ENCODE measurements at regions not wholly inside any gene's neighbourhood (a gene's known extent, or its start where the extent isn't known, plus 50 kb on each side); places are given as distances from the start of the nearest gene placed in this dataset.
A peak's percentile ranks its signal among the peaks of the same experiment; 100 is the strongest.
"Not testable (repeated sequence)": the region's sequence is repeated elsewhere in the genome, so short reads cannot be mapped to it uniquely, and the experiment has no call there.

DNA sequence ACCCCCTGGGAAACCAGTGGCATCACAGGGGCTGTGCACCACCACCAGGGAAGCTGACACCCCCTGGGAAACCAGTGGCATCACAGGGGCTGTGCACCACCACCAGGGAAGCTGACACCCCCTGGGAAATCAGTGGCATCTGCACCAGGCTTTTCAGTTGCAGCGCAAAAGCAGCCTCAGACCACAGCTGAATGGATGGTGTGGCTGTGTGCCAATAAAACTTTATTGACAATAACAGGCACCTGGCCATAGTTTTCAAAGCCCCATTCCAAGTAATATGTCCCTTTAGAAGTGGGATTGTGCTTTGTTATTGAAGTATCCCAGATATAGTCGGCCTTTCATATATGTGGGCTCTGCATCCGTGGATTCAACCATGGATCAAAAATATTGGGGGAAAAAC lies 146.3 kb upstream of the HDAC4 start:
- not testable (repeated sequence) for DNase-seq (ENCODE audit: low read depth)

GRCh38 chr2:239546541-239546940 lies 145.7 kb upstream of the HDAC4 start:
- no peak for DNase-seq (ENCODE audit: low read depth)

- DNase-seq (ENCODE audit: low read depth): no peak
Observed at GRCh38 chr2:239545741-239546392, 145.0 kb upstream of the HDAC4 start.

DNA sequence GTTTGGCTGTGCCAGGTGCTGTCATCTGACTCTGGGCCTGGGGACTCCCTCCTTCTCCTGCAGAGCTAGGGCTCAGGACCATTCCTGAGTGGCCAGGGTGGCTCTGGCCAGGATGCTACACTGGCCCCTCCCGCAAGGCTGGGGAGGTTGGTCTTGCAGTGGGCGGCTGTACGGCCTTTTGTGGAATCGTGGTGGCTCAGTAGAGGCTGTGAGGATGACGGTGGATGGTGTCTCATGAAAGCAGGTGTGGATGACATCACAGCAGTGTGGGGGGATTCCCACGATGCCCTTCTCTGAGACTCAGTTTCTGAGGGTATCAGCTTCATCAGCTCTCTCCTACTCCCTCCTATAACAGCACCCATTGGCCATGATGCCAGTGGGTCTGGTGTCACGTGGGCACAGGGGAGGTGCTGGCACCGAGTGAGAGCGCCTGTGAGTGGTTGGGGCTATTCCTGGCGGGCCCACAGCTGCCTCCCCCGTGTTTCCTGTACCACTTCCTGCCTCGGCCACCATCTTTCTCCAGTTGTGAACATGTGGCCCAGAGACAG lies 144.2 kb upstream of the HDAC4 start:
- DNase-seq (ENCODE audit: low read depth): peak; percentile 45

DNA sequence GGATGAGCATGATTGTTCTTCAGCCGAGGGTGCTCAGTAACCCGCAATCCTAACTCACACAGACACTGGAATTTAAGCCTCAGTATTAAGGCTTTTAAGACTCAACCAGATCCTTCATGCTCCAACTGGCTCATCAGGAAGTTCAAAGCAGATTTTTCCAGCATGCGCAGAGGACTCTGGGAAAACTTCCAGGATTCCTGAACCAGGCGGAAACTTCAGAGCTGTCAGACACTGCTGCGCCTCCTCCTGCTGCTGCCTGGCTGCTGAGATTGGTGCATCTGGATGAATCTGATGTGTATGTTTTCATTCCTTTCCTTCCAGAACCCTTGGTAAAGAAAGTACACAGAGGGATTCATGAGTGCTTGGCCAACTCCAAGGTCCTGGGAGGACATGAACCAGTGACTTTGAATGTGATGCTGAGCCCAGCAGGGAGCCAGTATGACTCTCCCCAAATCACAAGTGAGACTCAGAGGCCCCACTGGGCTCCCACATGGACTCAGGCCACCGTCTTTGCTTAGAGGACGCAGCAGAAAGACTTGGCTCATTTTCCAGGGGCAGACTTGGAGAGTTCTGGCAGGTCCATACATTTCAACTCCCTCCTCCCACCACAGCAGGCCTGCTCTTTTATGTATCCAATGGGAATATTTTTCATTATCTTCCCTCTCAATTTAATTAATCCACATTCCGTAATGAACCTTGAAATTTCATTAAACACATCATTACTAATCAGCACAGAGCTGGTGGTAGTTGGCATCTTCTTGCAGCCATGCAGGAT lies 143.5 kb upstream of the HDAC4 start:
- no peak for DNase-seq (ENCODE audit: low read depth)

DNA sequence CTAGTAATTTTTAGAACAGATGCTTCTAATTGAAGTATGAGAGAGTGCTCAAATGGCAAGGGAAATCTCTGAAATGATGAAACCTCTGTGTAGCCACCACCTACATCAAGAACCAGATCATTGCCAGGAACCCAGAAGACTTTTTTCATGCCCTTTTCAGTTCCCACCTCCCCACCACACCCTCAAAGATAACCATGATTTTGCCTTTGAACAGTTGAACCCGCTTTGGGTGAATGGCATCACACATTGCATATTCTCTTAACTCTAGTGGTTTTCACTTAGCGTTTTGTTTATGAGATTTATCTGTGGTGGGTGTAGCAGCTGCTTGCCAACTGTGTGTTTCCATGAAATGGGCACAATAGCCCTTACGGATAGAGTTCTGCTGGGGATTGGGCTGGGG lies 142.9 kb upstream of the HDAC4 start:
- DNase-seq (ENCODE audit: low read depth): no peak

GRCh38 chr2:239540174-239540573 lies 139.4 kb upstream of the HDAC4 start:
- no peak for DNase-seq (ENCODE audit: low read depth)

GRCh38 chr2:239539776-239540100 lies 138.9 kb upstream of the HDAC4 start:
- DNase-seq (ENCODE audit: low read depth): no peak

DNA sequence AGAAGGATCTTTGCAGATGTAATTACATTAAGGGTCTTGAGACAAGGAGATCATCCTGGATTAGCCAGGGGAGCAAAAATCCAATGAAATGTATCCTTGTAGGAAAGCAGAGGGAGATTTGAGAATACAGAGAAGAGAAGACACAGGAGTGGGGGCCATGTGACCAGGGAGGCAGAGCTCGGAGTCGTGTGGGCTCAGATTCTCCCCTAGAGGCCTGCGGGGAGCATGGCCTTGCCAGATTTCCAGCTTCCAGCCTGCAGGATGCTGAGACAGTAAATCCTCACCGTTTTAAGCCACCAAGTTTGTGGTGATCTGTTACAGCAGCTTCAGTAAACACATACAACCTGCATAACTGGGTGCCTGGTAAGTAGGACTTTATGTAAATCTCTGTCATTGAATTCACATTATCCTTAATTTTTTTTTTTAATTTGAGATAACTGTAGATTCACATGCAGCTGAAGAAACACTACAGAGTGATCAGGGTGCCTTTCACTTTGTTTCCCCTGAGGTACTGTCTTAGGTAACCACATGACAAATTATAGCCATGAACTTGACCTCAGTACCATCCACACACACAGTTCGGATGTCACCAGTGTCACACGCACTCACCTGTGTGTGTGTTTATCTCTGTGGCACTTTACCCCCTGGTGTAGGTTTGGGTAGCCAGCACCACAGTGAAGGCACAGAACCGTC lies 138.4 kb upstream of the HDAC4 start:
- no peak for DNase-seq (ENCODE audit: low read depth)

DNA sequence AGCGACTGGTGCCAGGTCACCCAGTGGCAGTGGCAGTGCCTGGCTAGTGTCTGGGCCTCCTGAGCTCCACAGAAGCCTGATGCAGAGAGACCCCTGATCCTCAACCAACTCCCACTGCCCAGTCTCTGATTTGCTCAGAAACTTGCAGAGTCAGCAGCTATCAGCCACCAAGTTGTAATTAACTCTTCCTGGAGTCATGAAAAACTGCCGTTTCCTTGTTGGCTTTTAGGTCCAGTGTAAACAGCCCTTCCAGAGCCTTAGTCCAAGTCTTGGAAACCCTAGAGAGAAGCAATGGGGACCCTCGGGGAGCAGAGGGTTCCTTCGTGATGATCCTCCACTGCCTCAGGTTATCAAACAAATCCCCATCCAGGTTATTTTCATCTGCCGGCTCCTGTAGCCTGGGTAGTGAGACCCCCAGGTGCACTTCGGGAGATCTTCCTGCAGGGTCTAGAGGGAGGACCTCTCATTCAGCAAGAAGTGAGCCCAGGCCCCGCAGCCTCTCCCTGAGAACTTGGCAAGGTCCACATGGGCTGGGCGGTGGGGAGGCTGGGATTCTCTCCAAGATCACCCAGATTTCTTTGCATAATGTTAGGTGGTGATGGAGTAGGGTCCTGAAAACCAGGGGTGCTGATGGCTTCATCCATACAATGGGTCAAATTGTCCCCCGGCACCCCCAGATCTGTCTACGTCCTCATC lies 137.7 kb upstream of the HDAC4 start:
- DNase-seq (ENCODE audit: low read depth): no peak

- DNase-seq (ENCODE audit: low read depth): no peak
Observed at GRCh38 chr2:239537633-239538356, 137.0 kb upstream of the HDAC4 start.

DNA sequence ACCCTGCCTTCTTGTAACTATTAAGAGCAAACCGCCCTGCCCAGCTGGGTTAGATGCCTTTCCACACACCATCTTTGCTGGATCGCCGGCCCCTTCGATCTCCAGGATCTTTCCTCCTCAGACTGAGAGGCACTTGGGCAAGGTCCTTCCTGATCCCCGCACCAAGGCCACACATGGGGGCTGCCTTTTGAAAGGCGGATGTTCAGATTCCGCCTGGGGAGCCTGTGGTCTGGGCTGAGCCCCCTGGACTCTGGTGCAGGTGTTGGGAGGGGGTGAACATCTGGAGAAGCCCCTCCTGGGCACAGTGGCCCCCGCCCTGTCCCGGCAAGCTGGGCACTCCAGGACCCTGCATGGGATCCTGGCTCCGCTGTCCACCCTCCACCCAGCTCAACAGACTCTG lies 135.4 kb upstream of the HDAC4 start:
- DNase-seq (ENCODE audit: low read depth): no peak

GRCh38 chr2:239535413-239536144 lies 134.8 kb upstream of the HDAC4 start:
- no peak for DNase-seq (ENCODE audit: low read depth)

- DNase-seq (ENCODE audit: low read depth): no peak
Observed at GRCh38 chr2:239534581-239535412, 134.0 kb upstream of the HDAC4 start.

DNA sequence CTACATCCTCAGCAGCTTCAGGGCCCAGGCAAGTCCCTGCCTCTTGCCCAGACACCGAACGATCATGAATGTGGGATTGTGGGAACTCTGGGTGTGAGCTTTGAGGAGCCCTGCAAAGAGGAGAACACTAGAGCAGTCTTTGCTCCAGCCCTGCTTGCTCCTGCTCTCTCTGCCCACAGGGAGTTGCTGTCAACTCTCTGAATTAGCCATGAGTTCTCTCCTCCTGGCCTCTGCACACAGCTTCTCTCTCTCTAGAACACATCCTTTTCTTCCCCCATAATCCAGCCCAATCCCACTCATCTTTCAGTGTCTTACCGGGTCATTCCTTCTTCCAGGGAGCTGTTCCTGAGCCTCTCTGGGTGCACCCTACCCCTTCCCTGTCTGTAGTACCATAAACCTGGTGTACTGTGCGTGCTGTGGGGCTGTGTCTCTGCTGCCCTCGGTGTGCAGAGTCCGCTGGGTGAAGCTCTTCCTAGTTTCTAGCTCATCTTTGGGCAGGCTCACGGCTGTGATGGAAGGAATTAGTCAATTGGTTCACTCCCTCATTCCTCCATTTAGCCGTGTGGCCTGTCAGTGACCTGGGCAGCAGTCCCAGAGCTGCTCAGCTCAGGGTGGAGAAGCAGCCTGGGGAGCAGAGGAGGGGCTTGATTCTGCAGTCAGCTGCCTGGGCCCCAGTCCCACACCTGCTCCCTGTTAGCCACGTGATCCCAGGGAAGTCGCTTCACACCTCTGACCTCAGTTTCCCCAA lies 132.9 kb upstream of the HDAC4 start:
- DNase-seq (ENCODE audit: low read depth): no peak

- DNase-seq (ENCODE audit: low read depth): no peak
Observed at GRCh38 chr2:239532859-239533258, 132.0 kb upstream of the HDAC4 start.

DNA sequence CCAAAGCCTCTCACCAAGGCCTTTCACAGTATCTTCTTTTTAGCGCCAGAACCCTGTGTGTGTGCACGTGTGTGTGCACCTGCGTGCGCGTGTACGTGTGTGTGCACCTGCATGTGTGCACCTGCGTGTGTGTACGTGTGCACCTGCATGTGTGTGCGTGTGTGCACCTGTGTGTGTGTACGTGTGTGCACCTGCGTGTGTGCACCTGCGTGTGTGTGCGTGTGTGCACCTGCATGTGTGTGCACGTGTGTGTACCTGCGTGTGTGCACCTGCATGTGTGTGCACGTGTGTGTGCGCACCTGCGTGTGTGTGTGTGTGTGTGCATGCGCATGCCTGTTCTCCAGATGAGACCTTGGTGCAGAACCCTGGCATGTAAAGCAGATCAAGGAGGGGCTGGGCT lies 131.4 kb upstream of the HDAC4 start:
- no peak for DNase-seq (ENCODE audit: low read depth)

GRCh38 chr2:239531456-239532241 lies 130.8 kb upstream of the HDAC4 start:
- no peak for DNase-seq (ENCODE audit: low read depth)
